Tibial nerve (tissue), 4 donors: ENCODE measurements at regions not wholly inside any gene's neighbourhood (a gene's known extent, or its start where the extent isn't known, plus 50 kb on each side); places are given as distances from the start of the nearest gene placed in this dataset.

Source experiments
- EP300 ChIP-seq, 2 donors: sonication (generic); formaldehyde crosslinking; IDR thresholded peaks; one replicate each; pipeline ENCODE4 v1.6.1; 2017; ENCODE audit warnings: antibody characterized with exemption in 2 of 2, mild to moderate bottlenecking in 1 of 2
- POLR2A ChIP-seq, 2 donors: fragments of 450-650 bp; IDR thresholded peaks; one replicate each; pipeline ENCODE4 v1.6.1; 2017; ENCODE audit warnings: antibody characterized with exemption in 2 of 2, mild to moderate bottlenecking in 2 of 2, moderate library complexity in 2 of 2
- TF ChIP-seq, protein P1 (sequence below), 5 experiments: fragments of 200-600 bp in 3 of 5; fragments of 450-650 bp in 2 of 5; sonication (generic) in 3 of 5; IDR thresholded peaks; one replicate each; pipeline ENCODE4 v1.5.1; 2016 to 2019; ENCODE audit warnings: antibody characterized with exemption in 5 of 5, mild to moderate bottlenecking in 3 of 5, moderate library complexity in 2 of 5

DNA sequence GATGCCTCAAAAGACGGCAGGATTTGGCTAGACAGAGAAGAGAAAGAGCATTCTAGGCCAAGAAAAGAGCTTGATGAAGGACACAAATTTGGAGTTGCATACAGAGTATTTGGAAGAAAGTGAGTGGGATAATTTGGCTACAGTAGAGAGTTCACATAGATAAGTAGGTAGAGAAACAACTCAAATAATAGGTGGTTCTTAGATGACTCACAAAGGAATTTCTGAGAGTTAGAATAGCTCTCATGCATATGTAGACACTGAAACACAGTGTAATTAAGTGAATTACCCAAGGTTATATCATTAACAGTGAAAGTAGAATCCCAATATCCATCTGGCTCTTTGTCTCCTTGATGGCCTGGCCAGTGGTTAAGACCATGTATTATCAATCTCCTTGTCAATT, 228.6 kb upstream of the DDI1 start:
- TF ChIP-seq, protein P1, sequence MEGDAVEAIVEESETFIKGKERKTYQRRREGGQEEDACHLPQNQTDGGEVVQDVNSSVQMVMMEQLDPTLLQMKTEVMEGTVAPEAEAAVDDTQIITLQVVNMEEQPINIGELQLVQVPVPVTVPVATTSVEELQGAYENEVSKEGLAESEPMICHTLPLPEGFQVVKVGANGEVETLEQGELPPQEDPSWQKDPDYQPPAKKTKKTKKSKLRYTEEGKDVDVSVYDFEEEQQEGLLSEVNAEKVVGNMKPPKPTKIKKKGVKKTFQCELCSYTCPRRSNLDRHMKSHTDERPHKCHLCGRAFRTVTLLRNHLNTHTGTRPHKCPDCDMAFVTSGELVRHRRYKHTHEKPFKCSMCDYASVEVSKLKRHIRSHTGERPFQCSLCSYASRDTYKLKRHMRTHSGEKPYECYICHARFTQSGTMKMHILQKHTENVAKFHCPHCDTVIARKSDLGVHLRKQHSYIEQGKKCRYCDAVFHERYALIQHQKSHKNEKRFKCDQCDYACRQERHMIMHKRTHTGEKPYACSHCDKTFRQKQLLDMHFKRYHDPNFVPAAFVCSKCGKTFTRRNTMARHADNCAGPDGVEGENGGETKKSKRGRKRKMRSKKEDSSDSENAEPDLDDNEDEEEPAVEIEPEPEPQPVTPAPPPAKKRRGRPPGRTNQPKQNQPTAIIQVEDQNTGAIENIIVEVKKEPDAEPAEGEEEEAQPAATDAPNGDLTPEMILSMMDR (IDR thresholded peaks at IDR 0.05) = no peak
- TF ChIP-seq POLR2A (IDR thresholded peaks at IDR 0.05) (no peak), EP300 (IDR thresholded peaks at IDR 0.05) (no peak)
